ENCODE measurements at regions not wholly inside any gene's neighbourhood (a gene's known extent, or its start where the extent isn't known, plus 50 kb on each side); places are given as distances from the start of the nearest gene placed in this dataset.

GRCh38 chr12:90042920-90043641 is 334.4 kb upstream of the ATP2B1 start:
- peak; percentile 47 for DNase-seq
- H3K4me3 Mint-ChIP-seq, result no peak overlapping the region
- no peak for TF ChIP-seq CTCF (IDR thresholded peaks at IDR 0.05)
- no peaks in the 10 kb centered on the region for H3K9me3 Mint-ChIP-seq
- H3K27me3 Mint-ChIP-seq (ENCODE audit: insufficient read depth), result peaks cover 1% of the 10 kb centered on the region; the same call in 1 of the 2 replicates
- peaks cover 6% of the 10 kb centered on the region for H3K36me3 Mint-ChIP-seq (ENCODE audit: low read depth)
- no peak overlapping the region for H3K27ac Mint-ChIP-seq
- peaks cover 22% of the 10 kb centered on the region for H3K4me1 Mint-ChIP-seq (ENCODE audit: low read depth)

GRCh38 chr12:90038289-90038688 is 329.7 kb upstream of the ATP2B1 start:
- no peak overlapping the region for H3K4me3 Mint-ChIP-seq
- H3K9me3 Mint-ChIP-seq, result peaks cover 11% of the 10 kb centered on the region
- H3K27me3 Mint-ChIP-seq (ENCODE audit: insufficient read depth), result no peaks in the 10 kb centered on the region
- H3K27ac Mint-ChIP-seq, result no peak overlapping the region
- H3K4me1 Mint-ChIP-seq (ENCODE audit: low read depth), result peaks cover 43% of the 10 kb centered on the region
- no peak for TF ChIP-seq CTCF (IDR thresholded peaks at IDR 0.05)
- no peak for DNase-seq
- H3K36me3 Mint-ChIP-seq (ENCODE audit: low read depth), result peaks cover 21% of the 10 kb centered on the region

- TF ChIP-seq CTCF (IDR thresholded peaks at IDR 0.05), result no peak
- peaks cover 21% of the 10 kb centered on the region for H3K36me3 Mint-ChIP-seq (ENCODE audit: low read depth)
- peak; percentile 16 for DNase-seq
- peak overlapping the region; percentile 36 for H3K27ac Mint-ChIP-seq
- peaks cover 37% of the 10 kb centered on the region for H3K4me1 Mint-ChIP-seq (ENCODE audit: low read depth)
- H3K27me3 Mint-ChIP-seq (ENCODE audit: insufficient read depth), result no peaks in the 10 kb centered on the region
- H3K4me3 Mint-ChIP-seq, result no peak overlapping the region
- peaks cover 11% of the 10 kb centered on the region for H3K9me3 Mint-ChIP-seq
Observed at GRCh38 chr12:90037740-90038139, 329.1 kb upstream of the ATP2B1 start.

- peak; percentile 30 for DNase-seq
- H3K4me3 Mint-ChIP-seq, result no peak overlapping the region
- H3K27ac Mint-ChIP-seq, result peak overlapping the region; percentile 36; the same call in 1 of the 2 replicates
- TF ChIP-seq CTCF (IDR thresholded peaks at IDR 0.05), result no peak
- H3K36me3 Mint-ChIP-seq (ENCODE audit: low read depth), result peaks cover 20% of the 10 kb centered on the region
- H3K4me1 Mint-ChIP-seq (ENCODE audit: low read depth), result peaks cover 38% of the 10 kb centered on the region
- H3K27me3 Mint-ChIP-seq (ENCODE audit: insufficient read depth), result no peaks in the 10 kb centered on the region
- peaks cover 11% of the 10 kb centered on the region for H3K9me3 Mint-ChIP-seq
Observed at GRCh38 chr12:90036637-90037036, 328.0 kb upstream of the ATP2B1 start.

- TF ChIP-seq CTCF (IDR thresholded peaks at IDR 0.05), result no peak
- Mint-ChIP-seq H3K4me3 (no peak overlapping the region), H3K4me1 (ENCODE audit: low read depth) (peaks cover 31% of the 10 kb centered on the region), H3K27me3 (ENCODE audit: insufficient read depth) (no peaks in the 10 kb centered on the region), H3K36me3 (ENCODE audit: low read depth) (peaks cover 8% of the 10 kb centered on the region), H3K9me3 (peaks cover 5% of the 10 kb centered on the region; the same call in 1 of the 2 replicates), H3K27ac (no peak overlapping the region)
- DNase-seq, result no peak
Observed at GRCh38 chr12:90030726-90031125, 322.1 kb upstream of the ATP2B1 start.
